ENCODE measurements at regions not wholly inside any gene's neighbourhood (a gene's known extent, or its start where the extent isn't known, plus 50 kb on each side); places are given as distances from the start of the nearest gene placed in this dataset.

GRCh38 chr4:19910861-19911525 is 340.7 kb upstream of the SLIT2 start:
- intact Hi-C loops (cut with DNase I; ENCODE audit: low total_unique reads) = no loop called here
- Histone ChIP-seq H3K4me3 (no peak overlapping the region), H3K36me3 (no peaks in the 10 kb centered on the region), H3K27me3 (no peaks in the 10 kb centered on the region), H3K9me3 (no peaks in the 10 kb centered on the region), H3K4me1 (no peaks in the 10 kb centered on the region), H3K27ac (no peak overlapping the region)
- DNase-seq = no peak
- TF ChIP-seq CTCF (IDR thresholded peaks at IDR 0.05) (no peak), POLR2AphosphoS5 (IDR thresholded peaks at IDR 0.05) (no peak), POLR2A (IDR thresholded peaks at IDR 0.05) (no peak), EP300 (IDR thresholded peaks at IDR 0.05; ENCODE audit: low read depth) (no peak)
- in situ Hi-C loops (cut with MboI; ENCODE audit: low pct_ligation_motif_present in 1 of 4, low pct_unique_long_range_greater_than_20kb in 1 of 4, low sequenced_read_pairs in 3 of 4) = no loop called here
- 76 to 82% methylated on average over 1 of the region's 1 CpG for WGBS, 2 donors (ENCODE audit: low coverage in 1 of 2)

- no peaks in the 10 kb centered on the region for H3K9me3 ChIP-seq
- intact Hi-C loops (cut with DNase I; ENCODE audit: low total_unique reads) (no loop called here), in situ Hi-C loops (cut with MboI; ENCODE audit: low pct_ligation_motif_present in 1 of 4, low pct_unique_long_range_greater_than_20kb in 1 of 4, low sequenced_read_pairs in 3 of 4) (no loop called here)
- H3K27me3 ChIP-seq = no peaks in the 10 kb centered on the region
- no peak for DNase-seq
- WGBS, 2 donors (ENCODE audit: low coverage in 1 of 2) = 74% methylated on average over 3 of the region's 3 CpGs; no CpG with 5 or more reads in 1 of the 2 donors
- H3K4me3 ChIP-seq = no peak overlapping the region
- TF ChIP-seq CTCF (IDR thresholded peaks at IDR 0.05) (no peak), POLR2AphosphoS5 (IDR thresholded peaks at IDR 0.05) (no peak)
- no peaks in the 10 kb centered on the region for H3K4me1 ChIP-seq
- H3K36me3 ChIP-seq = no peaks in the 10 kb centered on the region
- H3K27ac ChIP-seq = no peak overlapping the region
Observed at GRCh38 chr4:19905024-19905423, 346.7 kb upstream of the SLIT2 start.

GRCh38 chr4:19888587-19888986 is 363.1 kb upstream of the SLIT2 start:
- Histone ChIP-seq H3K4me3 (no peak overlapping the region), H3K27me3 (no peaks in the 10 kb centered on the region), H3K9me3 (no peaks in the 10 kb centered on the region), H3K27ac (no peak overlapping the region), H3K4me1 (no peaks in the 10 kb centered on the region), H3K36me3 (no peaks in the 10 kb centered on the region)
- intact Hi-C loops (cut with DNase I; ENCODE audit: low total_unique reads) = no loop called here
- in situ Hi-C loops (cut with MboI; ENCODE audit: low pct_ligation_motif_present in 1 of 4, low pct_unique_long_range_greater_than_20kb in 1 of 4, low sequenced_read_pairs in 3 of 4) = no loop called here
- DNase-seq = no peak
- TF ChIP-seq POLR2AphosphoS5 (IDR thresholded peaks at IDR 0.05) (no peak), CTCF (IDR thresholded peaks at IDR 0.05) (no peak), POLR2A (IDR thresholded peaks at IDR 0.05) (no peak), EP300 (IDR thresholded peaks at IDR 0.05; ENCODE audit: low read depth) (no peak)
- 73 to 87% methylated on average over 2 of the region's 2 CpGs for WGBS, 2 donors (ENCODE audit: low coverage in 1 of 2)

- Histone ChIP-seq H3K4me1 (no peaks in the 10 kb centered on the region), H3K4me3 (no peak overlapping the region), H3K36me3 (no peaks in the 10 kb centered on the region), H3K27me3 (no peaks in the 10 kb centered on the region), H3K9me3 (no peaks in the 10 kb centered on the region), H3K27ac (no peak overlapping the region)
- in situ Hi-C loops (cut with MboI; ENCODE audit: low pct_ligation_motif_present in 1 of 4, low pct_unique_long_range_greater_than_20kb in 1 of 4, low sequenced_read_pairs in 3 of 4) = no loop called here
- TF ChIP-seq CTCF (IDR thresholded peaks at IDR 0.05) (no peak), EP300 (IDR thresholded peaks at IDR 0.05; ENCODE audit: low read depth) (no peak), POLR2AphosphoS5 (IDR thresholded peaks at IDR 0.05) (no peak), POLR2A (IDR thresholded peaks at IDR 0.05) (no peak)
- intact Hi-C loops (cut with DNase I; ENCODE audit: low total_unique reads) = no loop called here
- DNase-seq = no peak
Observed at GRCh38 chr4:19883841-19884240, 367.9 kb upstream of the SLIT2 start.

All from transverse colon (tissue), 4 donors.